ENCODE measurements at regions not wholly inside any gene's neighbourhood (a gene's known extent, or its start where the extent isn't known, plus 50 kb on each side); places are given as distances from the start of the nearest gene placed in this dataset.

DNA sequence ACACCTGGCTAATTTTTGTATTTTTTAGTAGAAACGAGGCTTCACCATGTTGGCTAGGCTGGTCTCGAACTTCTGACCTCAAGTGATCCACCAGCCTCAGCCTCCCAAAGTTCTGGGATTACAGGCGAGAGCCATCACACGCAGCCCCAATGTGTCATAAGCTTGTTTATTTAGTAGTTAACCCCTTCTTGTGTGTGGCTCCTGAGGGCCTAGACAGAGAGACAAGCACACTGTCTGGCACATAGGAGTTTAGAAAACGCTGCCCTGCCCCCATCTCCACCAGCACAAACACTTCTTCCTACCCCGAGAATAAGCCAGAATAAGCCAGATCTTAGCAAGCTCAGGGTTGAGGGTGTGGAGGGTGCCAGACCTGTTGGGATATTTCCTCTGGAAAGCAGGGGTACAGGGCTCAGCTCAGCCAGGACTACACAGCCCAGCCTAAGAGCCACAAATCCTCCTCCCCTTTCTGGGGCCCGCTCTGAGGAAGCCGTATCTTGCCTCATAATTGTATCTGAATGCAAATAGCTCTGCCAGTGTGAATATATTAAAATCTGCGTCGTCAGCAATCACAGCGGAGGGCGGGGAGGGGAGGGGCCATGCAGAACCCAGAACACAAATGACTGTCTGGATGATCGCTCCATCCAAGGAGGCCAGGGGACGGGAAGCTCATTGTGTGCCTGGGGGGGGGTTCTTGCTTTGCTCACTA, 247.3 kb downstream of the MN1 start:
- DNase-seq, result peak; percentile 30 to 89
- intact Hi-C loops (cut with DNase I; ENCODE audit: low total_unique reads), result no loop called here
- Histone ChIP-seq H3K4me1 (peaks cover 0 to 10% (median 3%) of the 10 kb centered on the region in 4 donors), H3K27ac (no peak overlapping the region), H3K36me3 (no peaks in the 10 kb centered on the region), H3K27me3 (no peaks in the 10 kb centered on the region), H3K9me3 (no peaks in the 10 kb centered on the region), H3K4me3 (no peak overlapping the region)
- no peak for TF ChIP-seq CTCF (IDR thresholded peaks at IDR 0.05)
- TF ChIP-seq EP300 (IDR thresholded peaks at IDR 0.05), result no peak
- TF ChIP-seq POLR2AphosphoS5 (IDR thresholded peaks at IDR 0.05), result no peak
- TF ChIP-seq POLR2A (IDR thresholded peaks at IDR 0.05), result no peak
- 13 to 49% (median 24%) methylated on average over 14 of the region's 14 CpGs for WGBS, 5 donors

DNA sequence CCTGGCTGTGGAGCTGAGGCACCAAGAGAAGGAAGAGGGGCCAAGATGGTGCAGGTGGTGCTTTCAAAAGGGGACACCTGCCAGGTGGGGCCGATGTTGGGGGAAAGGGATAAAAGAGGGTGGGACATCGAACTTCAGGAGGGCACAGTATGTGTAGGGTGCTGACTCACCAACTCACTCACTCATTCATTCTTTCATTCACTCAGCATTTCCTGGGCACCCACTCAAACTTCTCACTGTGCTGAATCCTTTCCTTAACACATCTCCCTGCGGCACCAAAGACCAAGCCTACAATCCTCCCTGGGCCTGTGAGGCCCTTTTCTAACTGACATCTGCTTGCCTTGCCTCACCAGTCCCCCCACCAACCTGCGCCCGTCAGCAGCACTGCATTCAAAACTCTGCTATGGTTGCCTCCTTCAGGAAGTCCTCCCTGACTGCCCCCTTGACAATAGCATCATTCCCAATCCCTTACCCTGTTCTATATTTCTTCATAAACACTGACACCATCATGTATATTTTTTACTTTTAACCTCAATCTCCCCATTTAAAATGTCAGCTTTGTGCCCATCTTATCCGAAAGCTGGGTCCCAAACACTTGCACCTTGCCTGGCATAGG, 246.6 kb downstream of the MN1 start:
- no peak for DNase-seq
- no peaks in the 10 kb centered on the region for H3K27me3 ChIP-seq
- no peaks in the 10 kb centered on the region for H3K36me3 ChIP-seq
- H3K9me3 ChIP-seq, result no peaks in the 10 kb centered on the region
- H3K27ac ChIP-seq, result no peak overlapping the region
- H3K4me3 ChIP-seq, result no peak overlapping the region
- 65 to 77% (median 68%) methylated on average over 6 of the region's 6 CpGs for WGBS, 5 donors
- intact Hi-C loops (cut with DNase I; ENCODE audit: low total_unique reads), result no loop called here
- no peak for TF ChIP-seq POLR2AphosphoS5 (IDR thresholded peaks at IDR 0.05)
- TF ChIP-seq CTCF (IDR thresholded peaks at IDR 0.05), result no peak
- no peak for TF ChIP-seq EP300 (IDR thresholded peaks at IDR 0.05)
- no peak for TF ChIP-seq POLR2A (IDR thresholded peaks at IDR 0.05)
- peaks cover 0 to 10% (median 3%) of the 10 kb centered on the region in 4 donors for H3K4me1 ChIP-seq

GRCh38 chr22:27556371-27556770, 245.2 kb downstream of the MN1 start:
- Histone ChIP-seq H3K27me3 (no peaks in the 10 kb centered on the region), H3K36me3 (no peaks in the 10 kb centered on the region), H3K4me3 (no peak overlapping the region), H3K4me1 (peaks cover 0 to 10% (median 3%) of the 10 kb centered on the region in 4 donors), H3K9me3 (no peaks in the 10 kb centered on the region), H3K27ac (no peak overlapping the region)
- intact Hi-C loops (cut with DNase I; ENCODE audit: low total_unique reads), result no loop called here
- no peak for TF ChIP-seq POLR2A (IDR thresholded peaks at IDR 0.05)
- TF ChIP-seq POLR2AphosphoS5 (IDR thresholded peaks at IDR 0.05), result no peak
- no peak for TF ChIP-seq EP300 (IDR thresholded peaks at IDR 0.05)
- TF ChIP-seq CTCF (IDR thresholded peaks at IDR 0.05), result no peak
- DNase-seq, result no peak
- WGBS, 5 donors, result 88 to 94% (median 92%) methylated on average over 11 to 12 of the region's 12 CpGs

- H3K27me3 ChIP-seq, result no peaks in the 10 kb centered on the region
- no peak overlapping the region for H3K4me3 ChIP-seq
- peak in 1 of 2 donors; percentile 36 for DNase-seq
- intact Hi-C loops (cut with DNase I; ENCODE audit: low total_unique reads), result no loop called here
- no peaks in the 10 kb centered on the region for H3K9me3 ChIP-seq
- peaks cover 0 to 10% (median 3%) of the 10 kb centered on the region in 4 donors for H3K4me1 ChIP-seq
- TF ChIP-seq POLR2AphosphoS5 (IDR thresholded peaks at IDR 0.05) (no peak), CTCF (IDR thresholded peaks at IDR 0.05) (no peak), POLR2A (IDR thresholded peaks at IDR 0.05) (no peak), EP300 (IDR thresholded peaks at IDR 0.05) (no peak)
- 50 to 63% (median 62%) methylated on average over 11 to 12 of the region's 12 CpGs for WGBS, 5 donors
- no peaks in the 10 kb centered on the region for H3K36me3 ChIP-seq
- H3K27ac ChIP-seq, result no peak overlapping the region
Observed at GRCh38 chr22:27557286-27558008, 244.1 kb downstream of the MN1 start.

Data from stomach (tissue), 8 donors.